Hepatocyte (in vitro differentiated cells): ENCODE measurements at regions not wholly inside any gene's neighbourhood (a gene's known extent, or its start where the extent isn't known, plus 50 kb on each side); places are given as distances from the start of the nearest gene placed in this dataset.

ENCODE experiments used
- EZH2phosphoT487 ChIP-seq: fragments of 200-600 bp; sonication (generic); IDR thresholded peaks from one replicate; pipeline ENCODE4 v1.6.1; 2018; ENCODE audit warnings: antibody characterized with exemption, mild to moderate bottlenecking, low read depth, moderate library complexity; ENCODE audit not compliant: unreplicated experiment, severe bottlenecking
- TF ChIP-seq, protein P1 (sequence below): fragments of 200-600 bp; sonication (generic); IDR thresholded peaks from 2 replicates; pipeline ENCODE4 v1.5.1; 2016; ENCODE audit warnings: antibody characterized with exemption, mild to moderate bottlenecking; ENCODE audit not compliant: poor library complexity

DNA sequence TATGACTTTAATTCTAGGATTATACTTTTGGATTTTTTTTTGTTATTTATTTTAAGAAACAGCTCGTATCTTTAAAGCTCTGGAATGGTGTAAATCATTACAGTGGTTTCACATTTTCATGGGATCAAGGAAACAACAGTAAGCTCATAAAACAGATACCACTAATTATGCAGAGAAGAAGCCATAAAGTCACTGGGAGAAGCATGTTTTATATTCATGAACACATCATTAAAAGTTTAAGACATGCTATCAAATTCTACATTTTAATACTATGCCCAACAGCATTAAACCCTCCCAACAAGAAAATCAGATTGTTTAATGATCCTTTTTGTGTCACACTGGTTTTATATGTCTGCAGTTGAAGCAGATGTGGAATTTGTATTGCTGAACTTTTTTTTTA, 149.9 kb downstream of the FBXO8 start:
- TF ChIP-seq, protein P1, sequence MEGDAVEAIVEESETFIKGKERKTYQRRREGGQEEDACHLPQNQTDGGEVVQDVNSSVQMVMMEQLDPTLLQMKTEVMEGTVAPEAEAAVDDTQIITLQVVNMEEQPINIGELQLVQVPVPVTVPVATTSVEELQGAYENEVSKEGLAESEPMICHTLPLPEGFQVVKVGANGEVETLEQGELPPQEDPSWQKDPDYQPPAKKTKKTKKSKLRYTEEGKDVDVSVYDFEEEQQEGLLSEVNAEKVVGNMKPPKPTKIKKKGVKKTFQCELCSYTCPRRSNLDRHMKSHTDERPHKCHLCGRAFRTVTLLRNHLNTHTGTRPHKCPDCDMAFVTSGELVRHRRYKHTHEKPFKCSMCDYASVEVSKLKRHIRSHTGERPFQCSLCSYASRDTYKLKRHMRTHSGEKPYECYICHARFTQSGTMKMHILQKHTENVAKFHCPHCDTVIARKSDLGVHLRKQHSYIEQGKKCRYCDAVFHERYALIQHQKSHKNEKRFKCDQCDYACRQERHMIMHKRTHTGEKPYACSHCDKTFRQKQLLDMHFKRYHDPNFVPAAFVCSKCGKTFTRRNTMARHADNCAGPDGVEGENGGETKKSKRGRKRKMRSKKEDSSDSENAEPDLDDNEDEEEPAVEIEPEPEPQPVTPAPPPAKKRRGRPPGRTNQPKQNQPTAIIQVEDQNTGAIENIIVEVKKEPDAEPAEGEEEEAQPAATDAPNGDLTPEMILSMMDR: no peak
- no peak for TF ChIP-seq EZH2phosphoT487
